B cell (primary cell): ENCODE measurements at regions not wholly inside any gene's neighbourhood (a gene's known extent, or its start where the extent isn't known, plus 50 kb on each side); places are given as distances from the start of the nearest gene placed in this dataset.

Experiments
- CTCF ChIP-seq: fragments of 200-600 bp; IDR thresholded peaks from one replicate; pipeline ENCODE4 v1.8.0; 2022; ENCODE audit warnings: antibody characterized with exemption, mild to moderate bottlenecking
- EZH2 ChIP-seq: IDR thresholded peaks from 2 replicates; pipeline ENCODE4 v1.6.1; 2012; ENCODE audit warnings: borderline replicate concordance, low read depth, mild to moderate bottlenecking, moderate library complexity, low read length; ENCODE audit not compliant: insufficient read depth, poor library complexity, severe bottlenecking

DNA sequence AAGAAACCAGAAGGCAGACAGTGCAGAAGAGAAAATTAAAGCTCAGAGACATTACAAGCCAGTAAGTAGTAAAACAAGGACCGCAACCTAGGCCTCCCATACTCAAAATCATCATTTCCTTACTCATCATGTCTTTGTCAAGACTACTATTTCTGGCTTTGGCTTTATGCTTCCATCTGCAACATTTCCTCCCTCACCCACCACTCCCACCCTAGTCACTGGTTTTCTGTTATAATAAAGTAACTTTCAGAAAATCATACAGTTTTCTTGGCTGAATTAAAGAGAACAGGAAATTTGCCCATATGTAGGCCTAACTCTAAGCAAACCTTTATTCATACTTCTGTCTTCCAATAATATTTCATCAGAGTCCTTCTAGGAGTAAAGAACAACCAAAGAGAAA lies 247.6 kb upstream of the RORA start:
- TF ChIP-seq CTCF (no peak), EZH2 (no peak)
